ENCODE measurements at regions not wholly inside any gene's neighbourhood (a gene's known extent, or its start where the extent isn't known, plus 50 kb on each side); places are given as distances from the start of the nearest gene placed in this dataset.

- Histone ChIP-seq H2AFZ (ENCODE audit: low read length) (no peak overlapping the region), H3K4me3 (ENCODE audit: low read length, poor library complexity, severe bottlenecking) (no peak overlapping the region), H3K9me2 (replicated peaks; ENCODE audit: low read depth, low read length) (no peaks in the 10 kb centered on the region), H3K9me3 (ENCODE audit: insufficient read depth, low read depth, low read length) (no peaks in the 10 kb centered on the region), H3K79me2 (ENCODE audit: insufficient read depth, low read length) (no peaks in the 10 kb centered on the region), H3K4me1 (ENCODE audit: insufficient read depth, low read length, poor library complexity, severe bottlenecking) (no peaks in the 10 kb centered on the region), H3K4me2 (ENCODE audit: low read depth, low read length, poor library complexity, severe bottlenecking) (no peak overlapping the region), H3F3A (ENCODE audit: low read depth) (no peaks in the 10 kb centered on the region), H3K27me3 (ENCODE audit: insufficient read depth, low read length, poor library complexity, severe bottlenecking) (no peaks in the 10 kb centered on the region), H4K20me1 (ENCODE audit: insufficient read depth, low read length, poor library complexity, severe bottlenecking) (no peaks in the 10 kb centered on the region), H3K36me3 (ENCODE audit: insufficient read depth, low read length) (no peaks in the 10 kb centered on the region), H3K9ac (ENCODE audit: low read depth, low read length, poor library complexity, severe bottlenecking) (no peak overlapping the region)
- TF ChIP-seq CTCF (conservative IDR thresholded peaks at IDR 0.05; ENCODE audit: low read length) = no peak
- TF ChIP-seq EZH2phosphoT487 (IDR thresholded peaks at IDR 0.05; ENCODE audit: borderline replicate concordance) = no peak
Observed at GRCh38 chr18:73961804-73962203, 185.8 kb downstream of the FBXO15 start.

- H3K9me3 ChIP-seq (ENCODE audit: insufficient read depth, low read depth, low read length) = no peaks in the 10 kb centered on the region
Observed at GRCh38 chr18:73959352-73959751, 188.3 kb downstream of the FBXO15 start.

GRCh38 chr18:73954268-73954667 is 193.4 kb downstream of the FBXO15 start:
- no peak overlapping the region for H3K9ac ChIP-seq (ENCODE audit: low read depth, low read length, poor library complexity, severe bottlenecking)
- no peaks in the 10 kb centered on the region for H3K9me3 ChIP-seq (ENCODE audit: insufficient read depth, low read depth, low read length)
- H3K79me2 ChIP-seq (ENCODE audit: insufficient read depth, low read length) = no peaks in the 10 kb centered on the region
- no peaks in the 10 kb centered on the region for H4K20me1 ChIP-seq (ENCODE audit: insufficient read depth, low read length, poor library complexity, severe bottlenecking)
- H3F3A ChIP-seq (ENCODE audit: low read depth) = no peaks in the 10 kb centered on the region
- no peaks in the 10 kb centered on the region for H3K36me3 ChIP-seq (ENCODE audit: insufficient read depth, low read length)
- peak overlapping the region; percentile 20 for H3K4me2 ChIP-seq (ENCODE audit: low read depth, low read length, poor library complexity, severe bottlenecking)
- peaks cover 10% of the 10 kb centered on the region for H3K27me3 ChIP-seq (ENCODE audit: insufficient read depth, low read length, poor library complexity, severe bottlenecking)
- no peak overlapping the region for H3K4me3 ChIP-seq (ENCODE audit: low read length, poor library complexity, severe bottlenecking)
- no peak for TF ChIP-seq EZH2phosphoT487 (IDR thresholded peaks at IDR 0.05; ENCODE audit: borderline replicate concordance)
- no peak for TF ChIP-seq CTCF (conservative IDR thresholded peaks at IDR 0.05; ENCODE audit: low read length)
- peaks cover 21% of the 10 kb centered on the region for H3K4me1 ChIP-seq (ENCODE audit: insufficient read depth, low read length, poor library complexity, severe bottlenecking)
- no peaks in the 10 kb centered on the region for H3K9me2 ChIP-seq (replicated peaks; ENCODE audit: low read depth, low read length)
- H2AFZ ChIP-seq (ENCODE audit: low read length) = no peak overlapping the region

More at GRCh38 chr18:73959352-73959751, 188.3 kb downstream of the FBXO15 start:
- Histone ChIP-seq H4K20me1 (ENCODE audit: insufficient read depth, low read length, poor library complexity, severe bottlenecking) (no peaks in the 10 kb centered on the region), H2AFZ (ENCODE audit: low read length) (no peak overlapping the region), H3K9me2 (replicated peaks; ENCODE audit: low read depth, low read length) (no peaks in the 10 kb centered on the region), H3K4me1 (ENCODE audit: insufficient read depth, low read length, poor library complexity, severe bottlenecking) (peaks cover 3% of the 10 kb centered on the region), H3K9ac (ENCODE audit: low read depth, low read length, poor library complexity, severe bottlenecking) (no peak overlapping the region), H3F3A (ENCODE audit: low read depth) (no peaks in the 10 kb centered on the region), H3K27me3 (ENCODE audit: insufficient read depth, low read length, poor library complexity, severe bottlenecking) (peaks cover 5% of the 10 kb centered on the region), H3K4me3 (ENCODE audit: low read length, poor library complexity, severe bottlenecking) (no peak overlapping the region), H3K4me2 (ENCODE audit: low read depth, low read length, poor library complexity, severe bottlenecking) (no peak overlapping the region), H3K79me2 (ENCODE audit: insufficient read depth, low read length) (no peaks in the 10 kb centered on the region), H3K36me3 (ENCODE audit: insufficient read depth, low read length) (no peaks in the 10 kb centered on the region)
- no peak for TF ChIP-seq EZH2phosphoT487 (IDR thresholded peaks at IDR 0.05; ENCODE audit: borderline replicate concordance)
- TF ChIP-seq CTCF (conservative IDR thresholded peaks at IDR 0.05; ENCODE audit: low read length) = no peak

All from Loucy (cell line).